Activated gamma-delta T cell treated with Interleukin-2 at 50 U/mL for 16 hours (primary cell): ENCODE measurements at regions not wholly inside any gene's neighbourhood (a gene's known extent, or its start where the extent isn't known, plus 50 kb on each side); places are given as distances from the start of the nearest gene placed in this dataset.
"Not testable (repeated sequence)": the region's sequence is repeated elsewhere in the genome, so short reads cannot be mapped to it uniquely, and the experiment has no call there.

ENCODE experiments used
- DNase-seq: peaks from one replicate; pipeline ENCODE4 v3.0.0-alpha.2; 2020

DNA sequence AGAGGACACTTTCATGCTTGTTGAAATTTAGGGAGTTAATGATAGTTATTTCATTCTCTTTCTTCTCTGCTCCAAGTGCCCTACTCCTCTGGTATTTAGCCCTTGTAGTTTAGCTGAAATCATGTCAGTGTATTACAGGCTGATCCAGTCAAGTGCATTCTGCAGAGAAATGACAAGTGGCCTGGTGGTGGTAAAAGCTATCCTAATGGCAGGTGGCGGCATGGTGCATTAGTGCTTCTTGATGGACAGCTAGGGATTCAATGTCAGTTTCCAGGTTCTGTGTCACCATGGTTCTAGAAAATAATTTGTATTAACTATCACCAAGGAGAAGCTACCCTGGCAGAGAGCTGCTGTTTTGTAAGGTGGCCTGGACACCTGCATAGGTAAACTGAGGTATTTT is 90.0 kb upstream of the BNIP2 start:
- no peak for DNase-seq

DNA sequence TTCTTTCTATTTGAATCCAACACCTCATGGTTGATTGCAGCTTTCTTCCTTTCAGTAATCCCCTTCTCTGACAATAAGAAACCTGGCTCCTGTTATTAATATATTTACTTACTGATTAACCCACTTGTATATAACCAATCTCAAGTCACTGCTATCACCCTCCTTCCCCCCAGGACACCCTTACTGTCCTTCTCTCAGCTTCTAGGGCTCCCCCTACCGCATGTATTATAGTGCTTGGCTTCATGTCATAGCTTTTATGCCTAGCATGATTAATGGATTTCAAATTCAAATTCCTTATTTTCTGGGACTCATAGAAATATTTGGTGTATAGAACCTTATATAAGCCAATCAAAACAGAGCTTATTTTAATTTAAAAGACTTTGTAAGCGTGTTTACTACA is 75.7 kb upstream of the BNIP2 start:
- DNase-seq = no peak

DNA sequence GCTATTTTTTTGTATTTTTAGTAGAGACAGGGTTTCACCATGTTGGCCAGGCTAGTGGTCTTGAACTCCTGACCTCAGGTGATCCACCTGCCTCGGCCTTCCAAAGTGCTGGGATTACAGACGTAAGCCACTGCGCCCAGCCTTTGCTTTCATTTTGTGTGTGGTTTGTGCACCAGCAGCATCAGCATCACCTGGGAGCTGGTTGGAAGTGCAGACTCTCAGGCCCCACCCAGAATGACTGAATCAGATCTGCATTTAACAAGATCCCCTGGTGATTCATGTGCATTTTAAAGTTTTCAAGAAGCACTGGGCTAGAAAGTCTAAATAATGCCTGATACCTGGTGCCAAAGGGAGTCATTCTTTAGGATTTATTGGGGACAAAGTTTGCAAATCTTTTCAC is 73.4 kb upstream of the BNIP2 start:
- DNase-seq = no peak

DNA sequence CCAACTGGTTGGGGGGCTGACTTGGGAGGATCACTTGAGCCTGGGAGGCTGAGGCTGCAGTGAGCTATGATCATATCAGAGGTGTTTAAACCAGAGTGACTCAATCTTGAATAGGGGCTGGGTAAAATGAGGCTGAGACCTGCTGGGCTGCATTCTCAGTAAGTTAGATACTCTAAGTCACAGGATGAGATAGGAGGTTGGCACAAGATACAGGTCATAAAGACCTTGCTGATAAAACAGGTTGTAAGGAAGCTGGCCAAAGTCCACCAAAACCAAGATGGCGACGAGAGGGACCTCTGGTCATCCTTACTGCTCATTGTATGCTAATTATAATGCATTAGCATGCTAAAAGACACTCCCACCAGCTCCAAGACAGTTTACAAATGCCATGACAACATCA is 71.1 kb upstream of the BNIP2 start:
- not testable (repeated sequence) for DNase-seq

DNA sequence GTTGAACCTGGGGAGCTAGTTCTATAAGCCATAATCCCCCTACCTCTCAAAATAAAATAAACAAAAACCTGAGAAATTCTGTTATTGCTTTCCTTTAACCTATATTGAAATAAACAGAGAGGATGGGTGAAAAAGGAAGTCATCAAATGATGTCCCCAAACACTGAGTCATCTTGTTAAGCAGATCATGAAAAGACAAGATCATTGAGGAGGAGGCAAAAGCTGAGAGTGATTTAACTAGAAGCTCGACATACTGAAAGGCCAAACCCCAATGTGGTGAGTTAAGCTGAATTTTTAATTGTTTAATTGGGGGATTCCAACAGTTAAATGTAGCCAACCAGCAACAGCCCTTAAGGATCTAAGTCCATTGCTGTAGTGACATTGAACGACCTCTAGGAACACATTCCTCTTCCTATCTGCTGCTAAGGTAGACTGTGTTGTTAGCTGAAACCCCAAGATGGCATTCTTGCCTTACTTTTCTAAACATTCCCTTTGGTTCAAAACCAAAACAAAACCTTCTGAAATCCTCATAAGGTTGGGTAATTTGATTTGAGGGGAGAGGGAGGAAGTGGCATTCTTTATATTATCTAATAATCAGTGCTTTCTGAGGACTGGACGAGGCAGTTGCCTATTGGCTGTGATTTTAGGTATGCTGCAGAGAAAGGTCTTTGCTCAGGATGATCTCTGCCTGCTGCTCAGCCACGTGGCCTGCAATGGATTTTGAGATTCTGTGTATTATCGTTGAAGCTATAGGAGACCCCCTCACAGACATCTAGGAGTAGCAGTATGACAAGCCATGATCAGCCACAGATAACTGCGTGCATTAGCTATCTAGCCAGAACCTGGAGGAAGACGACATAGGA is 62.7 kb upstream of the BNIP2 start:
- no peak for DNase-seq

DNA sequence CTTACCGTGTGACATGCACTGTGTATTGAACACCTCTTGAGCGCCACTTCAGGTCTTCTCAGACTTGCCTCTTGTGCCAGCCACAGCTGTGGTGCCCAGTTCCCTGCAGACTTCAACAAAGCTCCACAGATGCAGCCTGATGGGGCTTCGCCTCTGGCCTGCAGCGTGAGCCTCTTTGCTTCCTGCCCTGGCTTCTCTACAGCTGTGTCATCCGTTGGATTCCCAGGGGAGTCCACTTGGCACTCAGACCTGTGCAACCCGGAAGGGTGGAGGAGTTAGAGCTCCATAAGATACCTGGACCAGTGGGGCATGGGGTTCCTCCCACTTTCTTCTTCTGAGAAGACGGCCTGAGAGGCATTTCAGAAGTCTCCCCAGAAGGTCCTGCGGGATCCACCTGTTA is 57.7 kb upstream of the BNIP2 start:
- no peak for DNase-seq

DNA sequence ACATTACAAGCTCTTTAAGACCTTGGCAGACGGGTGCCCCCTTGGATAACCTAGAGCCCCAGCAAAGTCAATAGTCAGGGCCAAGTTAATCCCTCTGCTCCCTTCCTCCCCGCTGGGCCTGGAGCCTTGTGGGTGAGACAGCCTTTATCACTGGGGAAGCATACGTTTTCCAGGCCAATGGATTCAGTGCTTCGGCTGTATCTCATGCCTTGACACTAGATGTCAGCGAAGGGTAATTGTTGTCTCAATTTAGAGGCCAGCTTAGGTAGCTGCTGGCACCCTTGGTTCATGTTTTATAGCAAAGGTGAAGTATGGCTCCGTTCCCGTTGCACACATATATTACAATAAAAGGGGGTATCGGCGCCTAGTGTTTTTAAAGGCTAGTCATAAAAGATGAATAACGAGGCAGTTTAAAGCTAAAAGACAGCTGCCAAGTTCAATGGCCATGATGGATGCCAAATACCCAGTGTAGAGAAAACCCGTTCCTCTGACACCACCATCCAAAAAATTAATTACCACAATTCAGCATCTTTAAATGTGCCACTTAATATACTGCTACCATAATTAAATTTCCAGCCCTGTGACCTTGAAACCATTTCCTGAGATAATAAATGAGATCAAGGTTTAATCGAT is 52.3 kb upstream of the BNIP2 start:
- DNase-seq = no peak

DNA sequence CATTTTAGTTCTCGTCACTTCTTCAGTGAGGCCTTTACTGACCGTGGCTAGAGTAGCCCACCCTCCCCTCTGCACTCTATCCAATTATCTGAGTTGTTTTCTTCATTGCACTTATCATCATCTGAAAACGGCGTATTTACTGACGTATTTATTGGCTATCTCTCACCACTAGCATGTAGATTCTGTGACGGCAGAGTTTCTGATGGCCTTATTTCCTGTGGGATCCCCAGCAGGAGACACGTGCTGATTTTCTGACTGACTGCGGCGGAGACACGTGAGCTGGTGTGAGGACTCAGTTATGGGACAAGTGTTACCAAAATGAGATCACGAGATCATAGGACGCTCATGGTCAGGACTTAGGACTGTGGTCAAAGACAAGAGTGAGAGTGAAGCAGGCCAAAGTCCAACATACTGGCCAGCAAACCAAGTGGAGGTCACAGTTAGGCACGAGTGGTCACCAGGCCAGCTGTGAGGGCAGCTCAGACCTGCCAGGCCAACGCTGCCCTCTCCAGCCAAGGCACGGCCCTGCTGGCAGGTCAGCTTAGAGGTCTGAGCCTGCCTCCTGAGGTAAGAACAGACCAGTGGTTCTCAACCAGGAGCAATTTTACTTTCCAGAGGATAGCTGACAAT is 50.6 kb upstream of the BNIP2 start:
- no peak for DNase-seq
